DMS 273 (cell line): ENCODE measurements at regions not wholly inside any gene's neighbourhood (a gene's known extent, or its start where the extent isn't known, plus 50 kb on each side); places are given as distances from the start of the nearest gene placed in this dataset.

Experiments
- DNase-seq: peaks from one replicate; lab custom pipeline; 2025; ENCODE audit not compliant: unreplicated experiment; lab: John Stamatoyannopoulos, UW

GRCh38 chrX:71000139-71000538, 68.0 kb downstream of the SNX12 start:
- peak; percentile 6 for DNase-seq

GRCh38 chrX:70998411-70999027, 67.6 kb upstream of the SLC7A3 start:
- peak; percentile 77 for DNase-seq

DNA sequence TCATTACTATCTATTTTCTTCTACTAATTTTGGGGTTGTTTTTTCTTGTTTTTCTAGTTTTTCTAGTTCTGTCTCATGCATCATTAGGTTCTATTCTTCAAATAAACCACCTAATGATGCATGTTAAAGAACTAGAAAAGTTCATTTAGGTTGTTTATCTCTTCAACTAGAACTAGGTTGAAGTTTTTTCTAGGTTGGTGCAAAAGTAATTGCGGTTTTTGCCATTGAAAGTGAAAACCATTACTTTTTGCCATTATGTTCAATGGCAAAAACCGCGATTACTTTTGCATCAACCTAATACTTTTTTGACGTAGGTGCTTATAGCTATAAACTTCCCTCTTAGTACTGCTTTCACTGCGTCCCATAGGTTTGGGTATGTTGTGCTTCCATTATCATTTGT, 64.4 kb upstream of the SLC7A3 start:
- no peak for DNase-seq

DNA sequence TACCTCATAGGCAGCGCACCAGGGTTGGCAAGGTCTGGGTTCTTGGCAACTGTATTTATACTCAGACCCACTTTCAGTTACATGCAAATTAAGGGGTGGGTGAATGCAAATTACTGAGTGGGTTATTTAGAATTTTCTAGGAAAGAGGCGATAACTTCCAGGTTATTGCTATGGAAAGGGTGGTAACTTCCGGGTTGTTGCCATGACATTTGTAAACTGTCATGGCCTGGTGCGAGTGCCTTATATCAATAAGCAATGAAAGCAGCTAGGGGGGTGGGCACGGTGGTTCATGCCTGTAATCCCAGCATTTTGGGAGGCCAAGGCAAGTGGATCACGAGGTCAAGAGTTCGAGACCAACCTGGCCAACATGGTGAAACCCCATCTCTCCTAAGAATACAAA, 57.5 kb upstream of the SLC7A3 start:
- no peak for DNase-seq
